ENCODE measurements at regions not wholly inside any gene's neighbourhood (a gene's known extent, or its start where the extent isn't known, plus 50 kb on each side); places are given as distances from the start of the nearest gene placed in this dataset.

- Histone ChIP-seq H2AFZ (ENCODE audit: low read depth, low read length) (peak overlapping the region; percentile 14), H3K4me2 (ENCODE audit: insufficient read depth, low read length) (no peak overlapping the region), H4K20me1 (replicated peaks; ENCODE audit: control insufficient read depth, insufficient read depth, low read length) (no peaks in the 10 kb centered on the region), H3K9ac (ENCODE audit: insufficient read depth in 1 of 2, low read depth in 2 of 2, low read length in 2 of 2) (no peak overlapping the region), H3K36me3 (ENCODE audit: control insufficient read depth, insufficient read depth, low read length) (no peaks in the 10 kb centered on the region), H3K4me3 (no peak overlapping the region), H3K79me2 (ENCODE audit: control insufficient read depth, insufficient read depth, low read length) (no peaks in the 10 kb centered on the region), H3K27me3 (ENCODE audit: control insufficient read depth in 2 of 2, insufficient read depth in 2 of 2, low read length in 2 of 2) (no peaks in the 10 kb centered on the region), H3K9me1 (ENCODE audit: control insufficient read depth, insufficient read depth, low read length) (no peaks in the 10 kb centered on the region), H3K27ac (ENCODE audit: extremely low read depth, low read depth, low read length) (no peak overlapping the region), H3K9me3 (replicated peaks; ENCODE audit: control insufficient read depth, insufficient read depth, low read depth, low read length) (no peaks in the 10 kb centered on the region), H3K4me1 (replicated peaks in 1 of 2; ENCODE audit: control insufficient read depth in 2 of 2, insufficient read depth in 2 of 2, low read length in 2 of 2) (no peaks in the 10 kb centered on the region)
- in situ Hi-C loops (cut with MboI) (loop anchor here (10.0 to 25.0 kb wide), 2 partner anchors 219 to 607 kb away; no protein-coding TSS in a partner anchor), intact Hi-C loops (cut with micrococcal nuclease) (loop anchor here (1.0 to 5.0 kb wide), 5 partner anchors 37 to 794 kb away; no protein-coding TSS in a partner anchor)
- POLR2A ChIA-PET = no interaction called here
- DNase-seq (ENCODE audit: extremely low read depth in 1 of 4, low spot score in 3 of 4) (peak; percentile 47 to 79 (median 58)), FAIRE-seq (peak; percentile 94), ATAC-seq (peak; percentile 96)
- CTCF ChIA-PET (ENCODE audit: low intra/inter-chr PET ratio) = interaction anchor here (0.9 to 2.7 kb wide), 3 partner anchors 231 to 796 kb away, joined by 4 to 13 read pairs (median 7); no protein-coding TSS in a partner anchor
- BruUV-seq (replicated peaks) = no TSS peak
- 2% methylated on average over 13 of the region's 13 CpGs for WGBS (ENCODE audit: insufficient coverage, low coverage, missing lambda C conversion rate)
- TF ChIP-seq ATF4 (CRISPR knock-in tag; IDR thresholded peaks at IDR 0.05) = no peak
- TF ChIP-seq CLOCK (CRISPR knock-in tag; IDR thresholded peaks at IDR 0.05; ENCODE audit: borderline replicate concordance) = no peak
- peak; percentile 65 for TF ChIP-seq DEAF1 (CRISPR knock-in tag; IDR thresholded peaks at IDR 0.05)
- TF ChIP-seq BMI1 (IDR thresholded peaks at IDR 0.05; ENCODE audit: low read length) = no peak
- TF ChIP-seq CREB1 (IDR thresholded peaks at IDR 0.05) = no peak
- no peak for TF ChIP-seq CREB1 (CRISPR knock-in tag; IDR thresholded peaks at IDR 0.05)
- TF ChIP-seq ELF4 (CRISPR knock-in tag; IDR thresholded peaks at IDR 0.05) = no peak
- TF ChIP-seq STAG1 (CRISPR knock-in tag; IDR thresholded peaks at IDR 0.05; ENCODE audit: borderline replicate concordance) = peak; percentile 74; the same call in 1 of the 2 replicates
- no peak for TF ChIP-seq TGIF2 (CRISPR knock-in tag; IDR thresholded peaks at IDR 0.05)
- peak; percentile 17; the same call in 1 of the 2 replicates for TF ChIP-seq PKNOX1 (IDR thresholded peaks at IDR 0.05)
- no peak for TF ChIP-seq E4F1 (CRISPR knock-in tag; IDR thresholded peaks at IDR 0.05; ENCODE audit: borderline replicate concordance)
- TF ChIP-seq ZNF79 (CRISPR knock-in tag; IDR thresholded peaks at IDR 0.05; ENCODE audit: low read depth) = no peak
- TF ChIP-seq RAD21 (CRISPR knock-in tag; conservative IDR thresholded peaks at IDR 0.05 in 1 of 2, IDR thresholded peaks at IDR 0.05 in 1 of 2) = peak; percentile 73 to 82
These were observed 125.8 kb downstream of the MCHR2 start for GRCh38 chr6:99868074-99868702.

Data from K562 (cell line).